ENCODE measurements at regions not wholly inside any gene's neighbourhood (a gene's known extent, or its start where the extent isn't known, plus 50 kb on each side); places are given as distances from the start of the nearest gene placed in this dataset.
"Not testable (repeated sequence)": the region's sequence is repeated elsewhere in the genome, so short reads cannot be mapped to it uniquely, and the experiment has no call there.

DNA sequence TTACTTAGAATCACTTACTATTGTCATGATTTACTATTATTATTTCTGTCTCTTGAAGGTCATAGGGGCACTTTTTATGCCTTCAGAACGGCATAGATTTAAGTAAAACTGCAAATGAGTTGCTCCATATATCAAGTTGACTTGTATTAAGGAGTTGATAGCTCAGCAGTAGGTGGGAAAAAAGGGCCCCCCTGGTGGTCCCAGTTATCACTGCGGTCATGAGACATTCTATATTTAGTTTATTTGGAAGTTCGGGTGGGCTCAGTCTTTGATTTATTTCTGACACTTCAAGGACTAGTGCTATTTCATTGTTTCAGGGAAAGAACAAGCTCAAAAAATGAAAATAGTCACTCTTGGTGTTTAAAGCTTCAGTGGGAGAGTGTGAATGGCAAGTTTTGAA, 159.3 kb downstream of the SLC24A2 start:
- TF ChIP-seq, protein P1, sequence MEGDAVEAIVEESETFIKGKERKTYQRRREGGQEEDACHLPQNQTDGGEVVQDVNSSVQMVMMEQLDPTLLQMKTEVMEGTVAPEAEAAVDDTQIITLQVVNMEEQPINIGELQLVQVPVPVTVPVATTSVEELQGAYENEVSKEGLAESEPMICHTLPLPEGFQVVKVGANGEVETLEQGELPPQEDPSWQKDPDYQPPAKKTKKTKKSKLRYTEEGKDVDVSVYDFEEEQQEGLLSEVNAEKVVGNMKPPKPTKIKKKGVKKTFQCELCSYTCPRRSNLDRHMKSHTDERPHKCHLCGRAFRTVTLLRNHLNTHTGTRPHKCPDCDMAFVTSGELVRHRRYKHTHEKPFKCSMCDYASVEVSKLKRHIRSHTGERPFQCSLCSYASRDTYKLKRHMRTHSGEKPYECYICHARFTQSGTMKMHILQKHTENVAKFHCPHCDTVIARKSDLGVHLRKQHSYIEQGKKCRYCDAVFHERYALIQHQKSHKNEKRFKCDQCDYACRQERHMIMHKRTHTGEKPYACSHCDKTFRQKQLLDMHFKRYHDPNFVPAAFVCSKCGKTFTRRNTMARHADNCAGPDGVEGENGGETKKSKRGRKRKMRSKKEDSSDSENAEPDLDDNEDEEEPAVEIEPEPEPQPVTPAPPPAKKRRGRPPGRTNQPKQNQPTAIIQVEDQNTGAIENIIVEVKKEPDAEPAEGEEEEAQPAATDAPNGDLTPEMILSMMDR (conservative IDR thresholded peaks at IDR 0.05; ENCODE audit: low read depth, low read length) = no peak
- TF ChIP-seq EZH2 (IDR thresholded peaks at IDR 0.05; ENCODE audit: low read length, unreplicated experiment) (no peak), EZH2phosphoT487 (IDR thresholded peaks at IDR 0.05; ENCODE audit: borderline replicate concordance, low read length) (no peak)
- Histone ChIP-seq H3K27me3 (ENCODE audit: low read length) (no peaks in the 10 kb centered on the region), H3K4me3 (ENCODE audit: low read length) (no peak overlapping the region), H3K9me3 (ENCODE audit: low read length) (no peaks in the 10 kb centered on the region), H2AFZ (ENCODE audit: low read length) (no peak overlapping the region), H3K9ac (ENCODE audit: low read length) (no peak overlapping the region), H3K36me3 (ENCODE audit: low read depth, low read length) (no peaks in the 10 kb centered on the region), H3K27ac (ENCODE audit: low read length) (no peak overlapping the region), H3K4me2 (ENCODE audit: low read length) (no peak overlapping the region), H3F3A (ENCODE audit: low read length, unreplicated experiment) (no peaks in the 10 kb centered on the region), H4K20me1 (ENCODE audit: low read length) (no peaks in the 10 kb centered on the region), H3K9me2 (replicated peaks; ENCODE audit: low read length) (no peaks in the 10 kb centered on the region), H3K4me1 (ENCODE audit: insufficient read depth, low read length) (no peaks in the 10 kb centered on the region), H3K79me2 (ENCODE audit: low read length) (no peaks in the 10 kb centered on the region)
- DNase-seq (no peak), ATAC-seq (no peak)
- intact Hi-C loops (cut with micrococcal nuclease) = no loop called here
- CTCF ChIA-PET = no interaction called here
- no TSS peak for BruUV-seq (replicated peaks)
- POLR2A ChIA-PET (ENCODE audit: unreplicated experiment) = interaction anchor here (0.7 kb wide), 1 partner anchor 30 kb away, joined by 4 read pairs; no protein-coding TSS in a partner anchor

- CTCF ChIA-PET; intact Hi-C loops (cut with micrococcal nuclease); H3K27ac ChIP-seq (ENCODE audit: low read length); H3K4me3 ChIP-seq (ENCODE audit: low read length); H3F3A ChIP-seq (ENCODE audit: low read length, unreplicated experiment); H3K4me2 ChIP-seq (ENCODE audit: low read length); H3K9me2 ChIP-seq (replicated peaks; ENCODE audit: low read length); H4K20me1 ChIP-seq (ENCODE audit: low read length); H2AFZ ChIP-seq (ENCODE audit: low read length); DNase-seq; H3K79me2 ChIP-seq (ENCODE audit: low read length); POLR2A ChIA-PET (ENCODE audit: unreplicated experiment); H3K36me3 ChIP-seq (ENCODE audit: low read depth, low read length); H3K9me3 ChIP-seq (ENCODE audit: low read length); BruUV-seq (replicated peaks); H3K4me1 ChIP-seq (ENCODE audit: insufficient read depth, low read length); H3K9ac ChIP-seq (ENCODE audit: low read length); ATAC-seq: not testable (repeated sequence)
- peaks cover 30% of the 10 kb centered on the region for H3K27me3 ChIP-seq (ENCODE audit: low read length)
These were observed 163.4 kb downstream of the SLC24A2 start for GRCh38 chr9:19625426-19625825.

GRCh38 chr9:19624519-19624918, 164.3 kb downstream of the SLC24A2 start:
- intact Hi-C loops (cut with micrococcal nuclease) = no loop called here
- H3K79me2 ChIP-seq (ENCODE audit: low read length) = no peaks in the 10 kb centered on the region
- H4K20me1 ChIP-seq (ENCODE audit: low read length) = no peaks in the 10 kb centered on the region
- H3F3A ChIP-seq (ENCODE audit: low read length, unreplicated experiment) = no peaks in the 10 kb centered on the region
- DNase-seq (no peak), ATAC-seq (no peak)
- TF ChIP-seq, protein P1 (conservative IDR thresholded peaks at IDR 0.05; ENCODE audit: low read depth, low read length) = no peak
- no peak for TF ChIP-seq EZH2 (IDR thresholded peaks at IDR 0.05; ENCODE audit: low read length, unreplicated experiment)
- TF ChIP-seq EZH2phosphoT487 (IDR thresholded peaks at IDR 0.05; ENCODE audit: borderline replicate concordance, low read length) = no peak
- POLR2A ChIA-PET (ENCODE audit: unreplicated experiment) = no interaction called here
- H3K4me1 ChIP-seq (ENCODE audit: insufficient read depth, low read length) = no peaks in the 10 kb centered on the region
- CTCF ChIA-PET = no interaction called here
- no peaks in the 10 kb centered on the region for H3K36me3 ChIP-seq (ENCODE audit: low read depth, low read length)
- H3K9ac ChIP-seq (ENCODE audit: low read length) = no peak overlapping the region
- H3K27me3 ChIP-seq (ENCODE audit: low read length) = peaks cover 39% of the 10 kb centered on the region
- H3K9me3 ChIP-seq (ENCODE audit: low read length) = no peaks in the 10 kb centered on the region
- no TSS peak for BruUV-seq (replicated peaks)
- no peak overlapping the region for H3K4me2 ChIP-seq (ENCODE audit: low read length)
- no peak overlapping the region for H3K4me3 ChIP-seq (ENCODE audit: low read length)
- H3K27ac ChIP-seq (ENCODE audit: low read length) = no peak overlapping the region
- no peaks in the 10 kb centered on the region for H3K9me2 ChIP-seq (replicated peaks; ENCODE audit: low read length)
- no peak overlapping the region for H2AFZ ChIP-seq (ENCODE audit: low read length)

All from PC-3 (cell line).